ENCODE measurements at regions not wholly inside any gene's neighbourhood (a gene's known extent, or its start where the extent isn't known, plus 50 kb on each side); places are given as distances from the start of the nearest gene placed in this dataset.
A peak's percentile ranks its signal among the peaks of the same experiment; 100 is the strongest.

DNA sequence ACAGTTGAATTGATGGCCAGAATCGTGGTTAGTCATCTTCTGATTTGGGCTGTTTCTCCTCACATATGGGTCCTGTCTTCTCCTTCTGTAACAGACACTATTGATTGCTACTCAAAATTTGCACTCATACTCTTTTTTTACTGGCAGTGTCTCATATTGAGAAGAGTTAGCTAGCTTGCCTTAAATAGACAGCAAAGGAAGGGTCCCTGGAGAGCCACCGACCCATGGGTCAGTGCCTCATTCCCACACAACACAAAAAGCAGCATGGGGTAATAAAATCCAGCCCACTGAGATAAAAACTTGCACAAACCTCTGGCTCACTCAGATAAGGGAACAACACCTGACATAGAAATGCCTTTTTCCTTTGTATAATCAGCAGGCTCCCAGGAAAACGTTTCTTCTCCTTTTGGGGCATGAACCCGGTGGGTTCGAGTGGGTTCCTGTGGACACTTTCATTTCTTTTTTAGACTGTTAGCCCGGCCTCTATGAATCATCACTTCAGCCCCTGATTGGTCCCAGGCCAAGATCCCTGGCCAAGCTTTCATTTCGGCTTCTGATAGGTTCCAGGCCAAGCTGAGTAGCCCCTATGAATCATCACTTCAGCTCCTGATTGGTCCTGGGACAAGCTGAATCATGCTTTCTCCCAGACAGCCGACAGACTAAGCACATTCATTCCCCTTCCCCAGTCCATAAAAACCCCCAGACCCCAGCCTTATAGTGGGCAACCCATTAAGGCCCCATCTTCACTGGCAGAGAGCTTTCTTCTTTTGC lies 408.1 kb downstream of the DCAF12L2 start:
- ATAC-seq (peak in 1 of 2 donors; percentile 71), DNase-seq (peak; percentile 26)
- intact Hi-C loops (cut with DNase I): no loop called here

DNA sequence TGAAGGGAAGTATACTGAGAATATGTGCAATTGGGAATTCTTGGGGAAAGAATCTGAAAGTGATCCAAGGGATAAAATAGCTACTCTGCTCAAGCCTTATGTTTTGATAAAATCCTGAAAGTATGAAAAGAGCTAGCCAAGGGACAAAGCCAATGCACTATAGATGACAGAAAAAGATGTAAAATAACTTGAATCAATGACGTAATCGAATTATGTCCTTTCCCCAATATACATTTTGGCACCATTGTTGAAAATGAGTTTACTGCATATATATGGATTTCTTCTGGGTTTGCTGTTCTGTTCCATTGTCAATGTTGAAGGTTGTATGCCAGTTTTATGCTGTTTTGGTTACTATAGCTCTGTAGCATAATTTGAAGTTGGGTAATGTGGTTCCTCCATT lies 407.3 kb downstream of the DCAF12L2 start:
- DNase-seq (no peak), ATAC-seq (no peak)
- intact Hi-C loops (cut with DNase I): no loop called here

DNA sequence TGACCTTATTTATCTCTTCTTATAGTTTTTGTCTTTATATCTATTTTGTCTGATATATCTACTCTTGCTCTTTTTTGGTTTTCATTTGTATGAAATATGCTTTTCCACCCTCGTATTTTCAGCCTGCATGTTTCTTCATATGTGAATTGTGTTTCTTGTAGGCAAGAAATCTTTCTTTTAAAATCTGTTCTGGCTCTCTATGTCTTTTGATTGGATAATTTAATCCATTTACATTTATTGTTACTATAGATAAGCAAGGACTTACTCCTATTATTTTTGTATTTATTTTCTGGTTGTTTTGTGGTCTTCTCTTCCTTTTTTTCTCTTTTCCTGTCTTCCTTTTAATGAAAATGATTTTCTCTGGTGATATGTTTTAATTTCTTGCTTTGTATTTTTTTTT lies 403.1 kb downstream of the DCAF12L2 start:
- intact Hi-C loops (cut with DNase I): no loop called here
- ATAC-seq: no peak
- DNase-seq: no peak

DNA sequence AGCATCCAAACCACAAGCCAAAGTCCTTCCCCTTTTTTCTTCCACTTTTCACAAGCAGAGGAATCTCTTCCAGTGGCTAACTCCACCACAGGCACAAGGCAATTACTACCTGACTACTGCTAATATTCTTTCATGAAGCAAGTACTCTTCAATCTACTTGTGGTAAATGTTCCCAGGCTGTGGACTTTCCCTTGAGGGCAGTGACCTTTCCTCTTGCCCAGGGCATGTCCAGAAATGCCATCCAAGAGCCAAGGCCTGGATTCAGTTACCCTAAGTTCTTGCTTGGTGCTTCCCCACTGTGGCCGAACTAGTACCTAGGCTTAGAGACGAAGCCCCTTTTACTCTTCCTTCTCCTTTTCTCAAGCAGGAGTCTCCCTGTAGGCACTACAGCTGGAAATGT lies 400.7 kb downstream of the DCAF12L2 start:
- ATAC-seq: no peak
- intact Hi-C loops (cut with DNase I): no loop called here
- no peak for DNase-seq

DNA sequence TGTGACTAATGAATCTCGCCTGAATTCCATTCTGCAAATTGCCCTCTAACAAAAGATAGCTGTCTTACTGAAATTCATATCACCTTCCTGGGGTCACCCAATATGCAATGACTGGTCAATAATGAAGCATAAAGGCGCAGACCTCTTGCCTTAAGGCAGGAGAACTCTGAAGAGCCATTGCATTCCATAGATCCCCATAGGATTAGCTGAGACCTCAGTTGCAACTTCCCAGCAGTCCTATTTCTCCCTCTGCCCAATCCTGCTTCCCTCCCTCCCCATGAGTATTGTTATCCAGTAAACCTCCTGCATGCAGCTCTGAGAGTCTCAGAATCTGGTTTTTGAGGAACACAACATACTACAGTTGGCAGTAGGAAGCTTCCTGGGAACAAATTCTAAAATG lies 396.5 kb downstream of the DCAF12L2 start:
- ATAC-seq (no peak), DNase-seq (no peak)
- intact Hi-C loops (cut with DNase I): no loop called here

DNA sequence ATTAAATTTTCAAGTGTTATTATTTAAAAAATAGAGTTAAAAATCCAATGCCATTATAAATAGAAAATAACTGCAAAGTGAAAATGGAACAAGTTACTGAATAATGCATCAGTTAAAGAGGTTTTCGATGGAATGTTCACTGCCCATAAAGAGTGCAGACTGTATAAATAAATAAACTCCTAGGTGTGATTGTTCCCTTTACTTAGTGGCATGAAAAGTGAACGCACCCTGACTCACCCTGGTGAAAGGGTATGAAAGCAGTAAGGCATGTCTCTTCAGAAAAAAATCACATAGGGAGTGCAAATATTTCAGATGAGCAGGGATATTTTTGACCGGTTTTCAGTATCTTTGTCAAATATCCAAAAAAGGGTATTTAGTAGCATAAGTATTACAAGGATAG lies 387.8 kb downstream of the DCAF12L2 start:
- no peak for DNase-seq
- intact Hi-C loops (cut with DNase I): no loop called here

GRCh38 chrX:125782184-125782583 lies 383.9 kb downstream of the DCAF12L2 start:
- ATAC-seq (no peak), DNase-seq (no peak)
- intact Hi-C loops (cut with DNase I): no loop called here

More for the DNA sequence above, 387.8 kb downstream of the DCAF12L2 start:
- no peak for ATAC-seq

DNA sequence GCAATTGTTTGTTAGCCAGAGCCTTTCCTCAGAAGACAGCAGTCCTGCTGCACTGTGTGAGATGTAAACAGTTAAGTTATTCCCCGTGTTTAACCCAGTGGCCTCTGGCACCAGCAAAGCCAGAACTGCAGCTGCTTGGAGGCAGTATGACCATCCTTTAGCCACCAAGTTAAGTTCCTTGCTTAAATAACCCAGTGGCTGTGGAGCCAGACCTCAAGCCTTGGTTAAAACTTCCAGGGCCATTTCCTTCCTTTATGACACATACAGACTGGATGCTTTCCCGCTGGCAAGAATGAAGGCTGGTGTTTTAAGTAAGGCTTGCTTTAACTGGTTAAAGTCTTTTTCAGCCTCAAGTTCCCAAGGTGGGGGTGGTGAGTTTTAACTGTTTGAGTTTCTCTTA lies 379.8 kb downstream of the DCAF12L2 start:
- intact Hi-C loops (cut with DNase I): no loop called here
- ATAC-seq: no peak
- no peak for DNase-seq

- ATAC-seq (no peak), DNase-seq (no peak)
- intact Hi-C loops (cut with DNase I): no loop called here
Observed at GRCh38 chrX:125791787-125792186, 374.3 kb downstream of the DCAF12L2 start.

- no peak for DNase-seq
- ATAC-seq: no peak
- intact Hi-C loops (cut with DNase I): no loop called here
Observed at GRCh38 chrX:125810856-125811255, 355.2 kb downstream of the DCAF12L2 start.

DNA sequence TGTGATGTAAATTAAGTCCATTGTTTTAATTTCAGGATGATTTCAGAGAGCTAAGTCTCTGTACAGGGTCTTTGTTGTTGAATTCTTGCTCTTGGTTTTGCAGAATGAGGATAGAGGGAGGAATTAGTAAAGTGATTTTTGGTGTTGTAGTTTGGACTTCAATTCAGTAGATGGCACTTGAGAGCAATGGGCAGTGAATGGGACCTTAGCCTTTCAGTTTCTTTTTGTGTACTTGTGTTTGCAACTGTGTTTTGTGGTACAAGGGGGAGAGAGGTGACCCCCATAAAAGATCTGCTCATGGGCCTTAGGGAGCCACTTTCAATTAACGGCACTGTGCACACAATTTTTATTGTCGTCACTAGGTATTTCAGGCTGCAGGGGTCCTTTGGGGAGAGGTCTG lies 340.0 kb downstream of the DCAF12L2 start:
- ATAC-seq (no peak), DNase-seq (no peak)
- intact Hi-C loops (cut with DNase I): no loop called here

DNA sequence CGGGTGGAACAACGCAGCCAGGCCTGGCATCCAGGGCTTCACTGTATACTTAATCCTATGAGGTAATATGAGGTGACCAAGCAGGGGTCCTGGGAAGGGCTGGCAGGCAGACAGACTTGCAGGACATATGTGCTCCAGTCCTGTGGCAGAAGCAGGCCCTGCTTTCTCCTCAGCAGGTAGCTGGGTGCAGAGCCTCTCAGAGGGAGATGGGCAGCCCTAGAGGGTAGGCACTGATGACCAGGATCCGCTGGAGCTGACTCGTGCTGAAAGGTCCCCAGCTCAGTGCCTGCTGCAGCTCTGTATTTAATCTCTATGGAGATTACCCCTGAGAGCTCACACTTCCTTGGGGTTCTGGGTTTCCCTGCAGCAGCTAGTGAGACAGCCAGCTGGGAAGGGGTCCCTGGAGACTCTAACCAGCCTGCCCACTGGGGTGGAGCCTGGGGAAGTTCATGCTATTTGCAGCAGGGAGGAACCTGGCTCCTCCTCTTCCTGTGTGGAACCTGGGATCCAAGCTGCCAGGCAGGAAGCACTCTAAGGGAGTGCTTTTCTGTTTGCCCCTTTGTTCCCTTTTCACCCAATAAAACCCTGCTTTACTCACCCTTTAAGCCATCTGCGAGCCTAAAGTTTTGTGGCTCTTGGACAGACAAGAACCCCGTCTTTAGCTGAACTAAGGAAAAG lies 339.2 kb downstream of the DCAF12L2 start:
- ATAC-seq (no peak), DNase-seq (no peak)
- intact Hi-C loops (cut with DNase I): no loop called here

GRCh38 chrX:125846271-125846670 lies 319.8 kb downstream of the DCAF12L2 start:
- ATAC-seq: no peak
- intact Hi-C loops (cut with DNase I): no loop called here

DNA sequence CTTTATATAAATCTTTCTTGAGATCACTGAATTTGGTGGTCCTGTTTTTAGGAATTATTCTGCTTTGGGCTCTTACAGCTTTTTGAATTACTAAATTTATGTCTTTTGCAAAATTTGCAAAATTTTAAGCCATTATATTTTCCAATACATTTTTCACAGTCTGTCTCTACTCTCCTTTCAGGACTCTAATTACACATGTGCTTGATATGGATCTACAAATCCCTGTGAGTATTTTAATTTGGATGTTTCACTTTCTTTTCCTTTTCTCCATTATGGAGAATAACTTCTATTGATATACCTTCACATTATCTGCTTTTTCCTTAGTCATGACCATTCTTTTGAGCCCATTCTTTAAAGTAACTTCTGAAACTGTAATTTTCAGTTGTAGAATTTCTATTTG lies 315.4 kb downstream of the DCAF12L2 start:
- DNase-seq (no peak), ATAC-seq (no peak)
- intact Hi-C loops (cut with DNase I): no loop called here

More at GRCh38 chrX:125846271-125846670, 319.8 kb downstream of the DCAF12L2 start:
- DNase-seq: no peak

GRCh38 chrX:125883169-125883568 lies 282.9 kb downstream of the DCAF12L2 start:
- no peak for ATAC-seq
- DNase-seq: no peak
- intact Hi-C loops (cut with DNase I): no loop called here

GRCh38 chrX:125894947-125895346 lies 271.1 kb downstream of the DCAF12L2 start:
- intact Hi-C loops (cut with DNase I): no loop called here
- no peak for DNase-seq

GRCh38 chrX:125895518-125895917 lies 270.6 kb downstream of the DCAF12L2 start:
- ATAC-seq (no peak), DNase-seq (no peak)
- intact Hi-C loops (cut with DNase I): no loop called here

More at GRCh38 chrX:125894947-125895346, 271.1 kb downstream of the DCAF12L2 start:
- ATAC-seq: no peak

DNA sequence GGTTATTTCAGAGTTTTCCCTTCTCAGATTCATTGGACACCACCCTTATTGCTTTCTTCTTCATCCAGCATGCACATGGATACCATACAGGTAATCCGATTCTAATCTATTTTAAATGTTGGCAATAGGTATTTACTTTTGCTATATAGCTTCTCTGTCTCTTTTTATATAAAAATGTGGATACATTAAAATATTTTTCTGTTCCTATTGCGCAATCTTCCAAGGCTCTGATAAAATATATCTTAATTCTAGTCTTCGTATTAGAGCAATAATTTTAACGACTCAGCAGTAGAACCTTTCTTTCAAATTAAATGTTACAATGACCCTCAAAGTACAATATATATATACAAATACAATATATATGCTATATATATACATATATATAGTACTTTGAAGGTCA lies 239.8 kb downstream of the DCAF12L2 start:
- intact Hi-C loops (cut with DNase I): no loop called here
- ATAC-seq: no peak
- DNase-seq: no peak

GRCh38 chrX:125940985-125941384 lies 225.1 kb downstream of the DCAF12L2 start:
- no peak for DNase-seq
- intact Hi-C loops (cut with DNase I): no loop called here
- no peak for ATAC-seq

DNA sequence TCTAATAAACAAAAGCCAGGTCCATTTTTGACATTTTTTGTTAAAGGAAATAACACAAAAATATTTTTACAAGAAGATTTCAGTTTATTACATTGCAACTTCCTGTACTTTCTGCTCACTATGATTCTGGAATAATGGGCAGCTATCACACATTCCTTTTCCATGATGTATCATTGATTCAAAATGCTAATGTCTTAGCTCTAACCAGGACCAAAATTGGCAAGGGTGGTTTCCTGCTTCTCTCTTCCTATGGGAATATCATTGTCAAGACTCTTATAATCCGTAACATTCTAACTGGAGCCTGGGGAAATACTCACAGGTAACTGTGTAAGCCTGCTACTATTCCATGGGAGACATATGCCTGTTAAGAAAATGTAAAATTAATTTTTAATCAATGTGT lies 218.6 kb downstream of the DCAF12L2 start:
- no peak for DNase-seq
- no peak for ATAC-seq
- intact Hi-C loops (cut with DNase I): no loop called here

DNA sequence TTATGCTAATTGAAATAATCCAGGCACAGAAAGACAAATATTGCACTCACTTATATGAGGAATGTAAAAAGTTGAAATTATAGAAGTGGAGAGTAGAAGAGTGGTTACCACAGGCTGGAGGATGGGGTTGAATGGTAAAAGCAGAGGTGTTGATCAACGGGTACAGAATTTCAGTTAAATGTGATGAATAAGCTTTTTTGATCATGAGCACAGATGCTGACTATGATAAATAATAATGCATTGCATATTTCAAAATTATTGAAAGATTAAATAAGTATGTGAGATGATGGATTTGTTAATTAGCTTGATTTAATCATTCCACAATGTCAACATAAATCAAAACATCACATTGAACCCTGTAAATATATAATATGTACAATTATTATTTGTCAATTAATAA lies 213.1 kb downstream of the DCAF12L2 start:
- intact Hi-C loops (cut with DNase I): no loop called here
- ATAC-seq (no peak), DNase-seq (no peak)

Data from left cardiac atrium (tissue), 4 donors.